Lower lobe of right lung (tissue), 2 donors: ENCODE measurements at regions not wholly inside any gene's neighbourhood (a gene's known extent, or its start where the extent isn't known, plus 50 kb on each side); places are given as distances from the start of the nearest gene placed in this dataset.
"Not testable (repeated sequence)": the region's sequence is repeated elsewhere in the genome, so short reads cannot be mapped to it uniquely, and the experiment has no call there.

ENCODE experiments used
- ATAC-seq, 2 donors: fragments of 200-7000 bp; cut with Tn5 transposase; one replicate each; pipeline ENCODE4 v1.9.1; 2020 to 2022; ENCODE audit warnings: mild to moderate bottlenecking in 2 of 2, moderate library complexity in 2 of 2
- DNase-seq: peaks from one replicate; pipeline ENCODE4 v3.0.0-alpha.2; 2020
- H3K27ac ChIP-seq: fragments of 200-600 bp; one replicate; pipeline ENCODE4 v1.8.0; 2022
- H3K27me3 ChIP-seq: fragments of 200-600 bp; one replicate; pipeline ENCODE4 v1.8.0; 2022; ENCODE audit warnings: low read depth
- H3K36me3 ChIP-seq: fragments of 200-600 bp; one replicate; pipeline ENCODE4 v1.8.0; 2022; ENCODE audit warnings: mild to moderate bottlenecking
- H3K4me1 ChIP-seq: fragments of 200-600 bp; one replicate; pipeline ENCODE4 v1.8.0; 2022
- H3K4me3 ChIP-seq: fragments of 200-600 bp; one replicate; pipeline ENCODE4 v1.8.0; 2022; ENCODE audit warnings: mild to moderate bottlenecking
- H3K9me3 ChIP-seq: fragments of 200-600 bp; one replicate; pipeline ENCODE4 v1.8.0; 2022
- intact Hi-C: fragments of 100-400 bp; cut with DNase I; formaldehyde crosslinking; loops from one replicate; pipeline ENCODE4 v1.11.0; 2022
- TF ChIP-seq, protein P1 (sequence below): fragments of 200-600 bp; IDR thresholded peaks from one replicate; pipeline ENCODE4 v1.8.0; 2022; ENCODE audit warnings: antibody characterized with exemption, mild to moderate bottlenecking
- donor health status: DM: no; HTN: yes; CAD: no; lungs with severe emphysema.

DNA sequence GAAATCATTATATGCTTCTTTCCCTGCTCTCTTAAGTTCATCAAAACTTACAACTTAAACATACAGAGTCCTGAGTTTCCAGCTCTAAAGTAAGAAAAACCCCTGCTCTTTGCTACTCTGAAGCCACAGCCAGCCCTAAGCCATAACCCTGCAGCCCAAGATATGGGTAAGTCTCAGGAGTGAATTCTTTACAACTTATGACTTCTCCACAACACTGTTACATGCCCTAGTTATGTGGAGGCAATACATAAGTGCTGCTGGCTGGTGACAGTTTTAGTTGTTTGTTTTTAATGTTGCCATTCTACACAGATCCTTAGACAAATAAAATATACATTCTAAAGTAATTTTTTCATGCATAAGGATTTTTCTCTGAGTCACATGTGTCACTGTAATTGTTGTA lies 100.2 kb downstream of the FBXO8 start:
- Histone ChIP-seq H3K4me3 (no peak overlapping the region), H3K36me3 (no peaks in the 10 kb centered on the region), H3K27me3 (peaks cover 5% of the 10 kb centered on the region), H3K4me1 (no peaks in the 10 kb centered on the region), H3K27ac (no peak overlapping the region), H3K9me3 (no peaks in the 10 kb centered on the region)
- DNase-seq (no peak), ATAC-seq (no peak)
- intact Hi-C loops: no loop called here
- TF ChIP-seq, protein P1, sequence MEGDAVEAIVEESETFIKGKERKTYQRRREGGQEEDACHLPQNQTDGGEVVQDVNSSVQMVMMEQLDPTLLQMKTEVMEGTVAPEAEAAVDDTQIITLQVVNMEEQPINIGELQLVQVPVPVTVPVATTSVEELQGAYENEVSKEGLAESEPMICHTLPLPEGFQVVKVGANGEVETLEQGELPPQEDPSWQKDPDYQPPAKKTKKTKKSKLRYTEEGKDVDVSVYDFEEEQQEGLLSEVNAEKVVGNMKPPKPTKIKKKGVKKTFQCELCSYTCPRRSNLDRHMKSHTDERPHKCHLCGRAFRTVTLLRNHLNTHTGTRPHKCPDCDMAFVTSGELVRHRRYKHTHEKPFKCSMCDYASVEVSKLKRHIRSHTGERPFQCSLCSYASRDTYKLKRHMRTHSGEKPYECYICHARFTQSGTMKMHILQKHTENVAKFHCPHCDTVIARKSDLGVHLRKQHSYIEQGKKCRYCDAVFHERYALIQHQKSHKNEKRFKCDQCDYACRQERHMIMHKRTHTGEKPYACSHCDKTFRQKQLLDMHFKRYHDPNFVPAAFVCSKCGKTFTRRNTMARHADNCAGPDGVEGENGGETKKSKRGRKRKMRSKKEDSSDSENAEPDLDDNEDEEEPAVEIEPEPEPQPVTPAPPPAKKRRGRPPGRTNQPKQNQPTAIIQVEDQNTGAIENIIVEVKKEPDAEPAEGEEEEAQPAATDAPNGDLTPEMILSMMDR: no peak

DNA sequence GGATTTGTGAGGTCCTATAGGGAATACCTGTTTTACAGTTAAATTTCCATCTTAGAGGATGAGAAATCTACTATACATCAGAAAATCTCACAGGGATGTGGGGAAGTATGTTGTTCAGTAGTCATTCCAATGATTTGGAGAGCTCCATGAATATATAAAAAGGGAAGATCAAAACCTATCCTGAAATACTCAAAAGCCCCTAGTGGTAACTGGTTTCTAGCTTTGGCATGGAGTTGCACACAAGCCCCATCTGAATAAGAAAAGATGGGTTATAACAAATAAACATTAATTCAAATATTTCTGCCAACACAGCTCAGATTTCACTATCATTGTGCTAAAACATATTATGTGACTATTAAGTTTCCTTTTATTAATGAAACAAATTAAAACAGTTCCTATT lies 101.6 kb downstream of the FBXO8 start:
- no peaks in the 10 kb centered on the region for H3K4me1 ChIP-seq
- no peaks in the 10 kb centered on the region for H3K36me3 ChIP-seq
- ATAC-seq: no peak
- no peaks in the 10 kb centered on the region for H3K9me3 ChIP-seq
- H3K27ac ChIP-seq: no peak overlapping the region
- TF ChIP-seq, protein P1: no peak
- intact Hi-C loops: no loop called here
- H3K27me3 ChIP-seq: peaks cover 5% of the 10 kb centered on the region
- DNase-seq: no peak
- no peak overlapping the region for H3K4me3 ChIP-seq

DNA sequence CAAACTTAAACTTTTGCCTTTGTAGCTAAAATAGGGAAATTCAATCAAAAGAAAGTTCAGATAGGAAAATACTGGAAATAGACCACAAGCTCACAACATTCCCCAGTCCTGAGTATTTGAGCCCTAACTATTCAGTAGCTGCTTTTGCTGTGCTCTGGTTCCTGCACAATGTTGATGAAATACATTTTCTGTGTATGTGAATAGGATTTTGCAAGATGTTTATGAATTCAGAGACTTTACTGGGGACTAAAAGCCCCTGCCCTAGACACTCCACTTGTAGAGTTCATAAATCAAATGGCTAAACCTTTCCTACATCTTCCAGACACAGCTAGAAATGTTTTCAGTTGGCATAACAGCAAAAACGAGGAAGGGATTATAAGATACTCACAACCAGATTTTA lies 105.9 kb downstream of the FBXO8 start:
- TF ChIP-seq, protein P1: no peak
- Histone ChIP-seq H3K9me3 (no peaks in the 10 kb centered on the region), H3K4me1 (no peaks in the 10 kb centered on the region), H3K4me3 (no peak overlapping the region), H3K27ac (no peak overlapping the region), H3K36me3 (no peaks in the 10 kb centered on the region), H3K27me3 (peaks cover 5% of the 10 kb centered on the region)
- no peak for DNase-seq
- no peak for ATAC-seq
- intact Hi-C loops: no loop called here

DNA sequence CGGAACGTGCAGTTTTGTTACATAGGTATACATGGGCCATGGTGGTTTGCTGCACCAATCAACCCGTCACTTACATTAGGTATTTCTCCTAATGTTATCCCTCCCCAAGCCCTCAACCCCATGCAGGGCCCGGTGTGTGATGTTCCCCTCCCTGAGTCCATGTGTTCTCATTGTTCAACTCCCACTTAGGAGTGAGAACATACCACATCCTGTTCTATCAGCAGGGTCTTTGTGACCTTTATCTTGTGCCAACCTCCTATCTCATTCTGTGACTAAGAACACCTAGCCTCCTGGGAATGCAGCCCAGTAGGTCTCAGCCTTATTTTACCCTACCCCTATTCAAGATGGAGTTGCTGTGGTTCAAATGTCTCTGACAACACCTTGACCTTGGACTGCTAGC lies 107.6 kb downstream of the FBXO8 start:
- H3K4me3 ChIP-seq, intact Hi-C loops, H3K27ac ChIP-seq, DNase-seq, ATAC-seq, H3K36me3 ChIP-seq, H3K27me3 ChIP-seq, H3K4me1 ChIP-seq, H3K9me3 ChIP-seq: not testable (repeated sequence)

DNA sequence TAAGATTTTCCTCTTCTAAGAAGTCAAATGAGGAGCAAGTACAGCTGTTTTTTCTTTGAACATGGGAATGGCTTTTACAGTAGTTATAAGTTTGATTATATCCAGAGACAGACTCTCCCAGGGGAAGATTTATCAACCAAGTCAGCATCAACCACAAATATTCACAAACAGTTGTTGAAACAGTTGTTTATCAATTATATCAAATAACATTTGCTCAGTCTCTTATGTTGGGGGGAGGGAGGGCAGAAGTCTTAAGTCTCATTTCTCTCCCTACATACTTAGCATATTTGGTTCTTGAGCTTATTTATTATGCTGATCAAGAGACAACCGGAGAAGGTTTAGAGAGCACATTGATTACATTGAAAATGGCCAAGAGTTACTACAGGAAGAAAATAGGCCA lies 110.1 kb downstream of the FBXO8 start:
- no peaks in the 10 kb centered on the region for H3K36me3 ChIP-seq

DNA sequence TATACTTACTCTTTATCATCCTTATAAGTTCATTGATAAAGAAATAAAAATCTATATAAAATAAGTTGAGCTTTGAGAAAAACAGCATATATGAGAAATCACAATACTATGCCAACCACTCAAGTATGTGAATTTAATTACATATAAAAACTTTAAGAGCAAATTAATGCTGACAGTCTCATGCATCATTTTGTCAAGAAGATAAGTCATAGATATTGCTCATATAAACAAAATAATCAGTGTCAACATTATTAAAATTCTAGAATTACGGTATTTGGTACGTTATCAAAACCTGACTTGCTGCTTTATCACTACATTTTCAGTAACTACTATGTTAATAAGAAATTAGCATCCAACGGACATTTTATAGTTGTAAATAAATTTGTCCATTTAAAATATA lies 111.2 kb downstream of the FBXO8 start:
- Histone ChIP-seq H3K36me3 (no peaks in the 10 kb centered on the region), H3K27me3 (no peaks in the 10 kb centered on the region), H3K27ac (no peak overlapping the region), H3K4me3 (no peak overlapping the region), H3K9me3 (no peaks in the 10 kb centered on the region), H3K4me1 (no peaks in the 10 kb centered on the region)
- ATAC-seq: no peak
- DNase-seq: no peak
- TF ChIP-seq, protein P1: no peak
- intact Hi-C loops: no loop called here

More for the DNA sequence above, 110.1 kb downstream of the FBXO8 start:
- Histone ChIP-seq H3K27me3 (no peaks in the 10 kb centered on the region), H3K9me3 (no peaks in the 10 kb centered on the region), H3K27ac (no peak overlapping the region), H3K4me3 (no peak overlapping the region), H3K4me1 (no peaks in the 10 kb centered on the region)
- DNase-seq (no peak), ATAC-seq (no peak)
- TF ChIP-seq, protein P1: no peak
- intact Hi-C loops: no loop called here
